ENCODE measurements at regions not wholly inside any gene's neighbourhood (a gene's known extent, or its start where the extent isn't known, plus 50 kb on each side); places are given as distances from the start of the nearest gene placed in this dataset.

DNA sequence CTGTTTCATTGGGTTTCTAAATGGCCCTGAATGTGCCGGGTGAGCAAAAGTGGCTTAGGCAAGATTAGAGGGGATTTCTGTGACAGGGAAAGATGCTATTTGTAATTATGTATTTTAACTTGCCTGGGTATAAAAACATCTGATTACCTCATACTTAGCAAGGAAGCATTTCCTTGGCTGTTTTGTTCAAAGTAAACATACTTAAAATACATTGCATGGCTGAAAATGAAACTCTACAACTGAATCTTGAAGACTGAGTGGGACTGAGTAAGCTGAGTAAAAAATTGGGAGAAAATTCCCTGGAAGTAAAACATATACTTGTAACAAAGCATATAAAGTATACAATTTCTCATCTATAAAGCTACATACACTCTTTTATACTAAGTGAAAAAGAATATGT, 197.5 kb downstream of the IRX1 start:
- H3K36me3 Mint-ChIP-seq (ENCODE audit: low read depth) = peaks cover 19% of the 10 kb centered on the region
- Histone ChIP-seq H3K4me2 (no peak overlapping the region), H3K4me1 (ENCODE audit: insufficient read depth) (peaks cover 27% of the 10 kb centered on the region), H3K79me2 (replicated peaks; ENCODE audit: insufficient read depth) (no peaks in the 10 kb centered on the region), H3K27ac (ENCODE audit: low read depth) (no peak overlapping the region), H3F3A (replicated peaks; ENCODE audit: low read depth) (0 out of 2 replicates have a peak, but pooled peaks cover 3% of the 10 kb centered on the region), H4K20me1 (replicated peaks; ENCODE audit: insufficient read depth) (no peaks in the 10 kb centered on the region), H2AFZ (no peak overlapping the region), H3K4me3 (no peak overlapping the region), H3K9me2 (ENCODE audit: insufficient read depth) (peaks cover 3% of the 10 kb centered on the region; the same call in 1 of the 2 replicates), H3K36me3 (ENCODE audit: insufficient read depth) (0 out of 2 replicates have a peak, but pooled peaks cover 3% of the 10 kb centered on the region), H3K27me3 (ENCODE audit: insufficient read depth) (no peaks in the 10 kb centered on the region)
- peaks cover 5% of the 10 kb centered on the region for H3K27me3 Mint-ChIP-seq (ENCODE audit: insufficient read depth, low read depth, poor library complexity)
- H3K9me3 Mint-ChIP-seq = peaks cover 10% of the 10 kb centered on the region
- TF ChIP-seq POLR2AphosphoS5 (IDR thresholded peaks at IDR 0.05; ENCODE audit: low read depth) (no peak), ZNF331 (CRISPR knock-in tag; IDR thresholded peaks at IDR 0.05; ENCODE audit: low read depth) (no peak), ZNF114 (CRISPR knock-in tag; IDR thresholded peaks at IDR 0.05) (no peak), EZH2 (IDR thresholded peaks at IDR 0.05; ENCODE audit: low read depth, unreplicated experiment) (no peak), NANOG (IDR thresholded peaks at IDR 0.05; ENCODE audit: borderline replicate concordance) (no peak), JUNB (IDR thresholded peaks at IDR 0.05; ENCODE audit: unreplicated experiment) (no peak), STAT1 (IDR thresholded peaks at IDR 0.05; ENCODE audit: unreplicated experiment) (no peak), CREB1 (CRISPR knock-in tag; IDR thresholded peaks at IDR 0.05; ENCODE audit: low read depth) (no peak), EZH2phosphoT487 (IDR thresholded peaks at IDR 0.05; ENCODE audit: unreplicated experiment) (no peak)
- TF ChIP-seq, protein P1, sequence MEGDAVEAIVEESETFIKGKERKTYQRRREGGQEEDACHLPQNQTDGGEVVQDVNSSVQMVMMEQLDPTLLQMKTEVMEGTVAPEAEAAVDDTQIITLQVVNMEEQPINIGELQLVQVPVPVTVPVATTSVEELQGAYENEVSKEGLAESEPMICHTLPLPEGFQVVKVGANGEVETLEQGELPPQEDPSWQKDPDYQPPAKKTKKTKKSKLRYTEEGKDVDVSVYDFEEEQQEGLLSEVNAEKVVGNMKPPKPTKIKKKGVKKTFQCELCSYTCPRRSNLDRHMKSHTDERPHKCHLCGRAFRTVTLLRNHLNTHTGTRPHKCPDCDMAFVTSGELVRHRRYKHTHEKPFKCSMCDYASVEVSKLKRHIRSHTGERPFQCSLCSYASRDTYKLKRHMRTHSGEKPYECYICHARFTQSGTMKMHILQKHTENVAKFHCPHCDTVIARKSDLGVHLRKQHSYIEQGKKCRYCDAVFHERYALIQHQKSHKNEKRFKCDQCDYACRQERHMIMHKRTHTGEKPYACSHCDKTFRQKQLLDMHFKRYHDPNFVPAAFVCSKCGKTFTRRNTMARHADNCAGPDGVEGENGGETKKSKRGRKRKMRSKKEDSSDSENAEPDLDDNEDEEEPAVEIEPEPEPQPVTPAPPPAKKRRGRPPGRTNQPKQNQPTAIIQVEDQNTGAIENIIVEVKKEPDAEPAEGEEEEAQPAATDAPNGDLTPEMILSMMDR (conservative IDR thresholded peaks at IDR 0.05; ENCODE audit: low read depth in 2 of 2) = no peak
- TF ChIP-seq, protein P2, sequence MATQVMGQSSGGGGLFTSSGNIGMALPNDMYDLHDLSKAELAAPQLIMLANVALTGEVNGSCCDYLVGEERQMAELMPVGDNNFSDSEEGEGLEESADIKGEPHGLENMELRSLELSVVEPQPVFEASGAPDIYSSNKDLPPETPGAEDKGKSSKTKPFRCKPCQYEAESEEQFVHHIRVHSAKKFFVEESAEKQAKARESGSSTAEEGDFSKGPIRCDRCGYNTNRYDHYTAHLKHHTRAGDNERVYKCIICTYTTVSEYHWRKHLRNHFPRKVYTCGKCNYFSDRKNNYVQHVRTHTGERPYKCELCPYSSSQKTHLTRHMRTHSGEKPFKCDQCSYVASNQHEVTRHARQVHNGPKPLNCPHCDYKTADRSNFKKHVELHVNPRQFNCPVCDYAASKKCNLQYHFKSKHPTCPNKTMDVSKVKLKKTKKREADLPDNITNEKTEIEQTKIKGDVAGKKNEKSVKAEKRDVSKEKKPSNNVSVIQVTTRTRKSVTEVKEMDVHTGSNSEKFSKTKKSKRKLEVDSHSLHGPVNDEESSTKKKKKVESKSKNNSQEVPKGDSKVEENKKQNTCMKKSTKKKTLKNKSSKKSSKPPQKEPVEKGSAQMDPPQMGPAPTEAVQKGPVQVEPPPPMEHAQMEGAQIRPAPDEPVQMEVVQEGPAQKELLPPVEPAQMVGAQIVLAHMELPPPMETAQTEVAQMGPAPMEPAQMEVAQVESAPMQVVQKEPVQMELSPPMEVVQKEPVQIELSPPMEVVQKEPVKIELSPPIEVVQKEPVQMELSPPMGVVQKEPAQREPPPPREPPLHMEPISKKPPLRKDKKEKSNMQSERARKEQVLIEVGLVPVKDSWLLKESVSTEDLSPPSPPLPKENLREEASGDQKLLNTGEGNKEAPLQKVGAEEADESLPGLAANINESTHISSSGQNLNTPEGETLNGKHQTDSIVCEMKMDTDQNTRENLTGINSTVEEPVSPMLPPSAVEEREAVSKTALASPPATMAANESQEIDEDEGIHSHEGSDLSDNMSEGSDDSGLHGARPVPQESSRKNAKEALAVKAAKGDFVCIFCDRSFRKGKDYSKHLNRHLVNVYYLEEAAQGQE (IDR thresholded peaks at IDR 0.05; ENCODE audit: unreplicated experiment) = no peak
- TF ChIP-seq, protein P3, sequence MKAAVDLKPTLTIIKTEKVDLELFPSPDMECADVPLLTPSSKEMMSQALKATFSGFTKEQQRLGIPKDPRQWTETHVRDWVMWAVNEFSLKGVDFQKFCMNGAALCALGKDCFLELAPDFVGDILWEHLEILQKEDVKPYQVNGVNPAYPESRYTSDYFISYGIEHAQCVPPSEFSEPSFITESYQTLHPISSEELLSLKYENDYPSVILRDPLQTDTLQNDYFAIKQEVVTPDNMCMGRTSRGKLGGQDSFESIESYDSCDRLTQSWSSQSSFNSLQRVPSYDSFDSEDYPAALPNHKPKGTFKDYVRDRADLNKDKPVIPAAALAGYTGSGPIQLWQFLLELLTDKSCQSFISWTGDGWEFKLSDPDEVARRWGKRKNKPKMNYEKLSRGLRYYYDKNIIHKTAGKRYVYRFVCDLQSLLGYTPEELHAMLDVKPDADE (IDR thresholded peaks at IDR 0.05) = no peak
- TF ChIP-seq, protein P4, sequence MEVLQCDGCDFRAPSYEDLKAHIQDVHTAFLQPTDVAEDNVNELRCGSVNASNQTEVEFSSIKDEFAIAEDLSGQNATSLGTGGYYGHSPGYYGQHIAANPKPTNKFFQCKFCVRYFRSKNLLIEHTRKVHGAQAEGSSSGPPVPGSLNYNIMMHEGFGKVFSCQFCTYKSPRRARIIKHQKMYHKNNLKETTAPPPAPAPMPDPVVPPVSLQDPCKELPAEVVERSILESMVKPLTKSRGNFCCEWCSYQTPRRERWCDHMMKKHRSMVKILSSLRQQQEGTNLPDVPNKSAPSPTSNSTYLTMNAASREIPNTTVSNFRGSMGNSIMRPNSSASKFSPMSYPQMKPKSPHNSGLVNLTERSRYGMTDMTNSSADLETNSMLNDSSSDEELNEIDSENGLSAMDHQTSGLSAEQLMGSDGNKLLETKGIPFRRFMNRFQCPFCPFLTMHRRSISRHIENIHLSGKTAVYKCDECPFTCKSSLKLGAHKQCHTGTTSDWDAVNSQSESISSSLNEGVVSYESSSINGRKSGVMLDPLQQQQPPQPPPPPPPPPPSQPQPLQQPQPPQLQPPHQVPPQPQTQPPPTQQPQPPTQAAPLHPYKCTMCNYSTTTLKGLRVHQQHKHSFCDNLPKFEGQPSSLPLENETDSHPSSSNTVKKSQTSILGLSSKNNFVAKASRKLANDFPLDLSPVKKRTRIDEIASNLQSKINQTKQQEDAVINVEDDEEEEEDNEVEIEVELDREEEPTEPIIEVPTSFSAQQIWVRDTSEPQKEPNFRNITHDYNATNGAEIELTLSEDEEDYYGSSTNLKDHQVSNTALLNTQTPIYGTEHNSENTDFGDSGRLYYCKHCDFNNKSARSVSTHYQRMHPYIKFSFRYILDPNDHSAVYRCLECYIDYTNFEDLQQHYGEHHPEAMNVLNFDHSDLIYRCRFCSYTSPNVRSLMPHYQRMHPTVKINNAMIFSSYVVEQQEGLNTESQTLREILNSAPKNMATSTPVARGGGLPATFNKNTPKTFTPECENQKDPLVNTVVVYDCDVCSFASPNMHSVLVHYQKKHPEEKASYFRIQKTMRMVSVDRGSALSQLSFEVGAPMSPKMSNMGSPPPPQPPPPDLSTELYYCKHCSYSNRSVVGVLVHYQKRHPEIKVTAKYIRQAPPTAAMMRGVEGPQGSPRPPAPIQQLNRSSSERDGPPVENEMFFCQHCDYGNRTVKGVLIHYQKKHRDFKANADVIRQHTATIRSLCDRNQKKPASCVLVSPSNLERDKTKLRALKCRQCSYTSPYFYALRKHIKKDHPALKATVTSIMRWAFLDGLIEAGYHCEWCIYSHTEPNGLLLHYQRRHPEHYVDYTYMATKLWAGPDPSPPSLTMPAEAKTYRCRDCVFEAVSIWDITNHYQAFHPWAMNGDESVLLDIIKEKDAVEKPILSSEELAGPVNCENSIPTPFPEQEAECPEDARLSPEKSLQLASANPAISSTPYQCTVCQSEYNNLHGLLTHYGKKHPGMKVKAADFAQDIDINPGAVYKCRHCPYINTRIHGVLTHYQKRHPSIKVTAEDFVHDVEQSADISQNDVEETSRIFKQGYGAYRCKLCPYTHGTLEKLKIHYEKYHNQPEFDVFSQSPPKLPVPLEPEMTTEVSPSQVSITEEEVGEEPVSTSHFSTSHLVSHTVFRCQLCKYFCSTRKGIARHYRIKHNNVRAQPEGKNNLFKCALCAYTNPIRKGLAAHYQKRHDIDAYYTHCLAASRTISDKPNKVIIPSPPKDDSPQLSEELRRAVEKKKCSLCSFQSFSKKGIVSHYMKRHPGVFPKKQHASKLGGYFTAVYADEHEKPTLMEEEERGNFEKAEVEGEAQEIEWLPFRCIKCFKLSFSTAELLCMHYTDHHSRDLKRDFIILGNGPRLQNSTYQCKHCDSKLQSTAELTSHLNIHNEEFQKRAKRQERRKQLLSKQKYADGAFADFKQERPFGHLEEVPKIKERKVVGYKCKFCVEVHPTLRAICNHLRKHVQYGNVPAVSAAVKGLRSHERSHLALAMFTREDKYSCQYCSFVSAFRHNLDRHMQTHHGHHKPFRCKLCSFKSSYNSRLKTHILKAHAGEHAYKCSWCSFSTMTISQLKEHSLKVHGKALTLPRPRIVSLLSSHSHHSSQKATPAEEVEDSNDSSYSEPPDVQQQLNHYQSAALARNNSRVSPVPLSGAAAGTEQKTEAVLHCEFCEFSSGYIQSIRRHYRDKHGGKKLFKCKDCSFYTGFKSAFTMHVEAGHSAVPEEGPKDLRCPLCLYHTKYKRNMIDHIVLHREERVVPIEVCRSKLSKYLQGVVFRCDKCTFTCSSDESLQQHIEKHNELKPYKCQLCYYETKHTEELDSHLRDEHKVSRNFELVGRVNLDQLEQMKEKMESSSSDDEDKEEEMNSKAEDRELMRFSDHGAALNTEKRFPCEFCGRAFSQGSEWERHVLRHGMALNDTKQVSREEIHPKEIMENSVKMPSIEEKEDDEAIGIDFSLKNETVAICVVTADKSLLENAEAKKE (CRISPR knock-in tag; IDR thresholded peaks at IDR 0.05) = no peak
- no peak overlapping the region for H3K4me3 Mint-ChIP-seq
- peaks cover 20% of the 10 kb centered on the region for H3K4me1 Mint-ChIP-seq
- DNase-seq (ENCODE audit: low spot score) (no peak), ATAC-seq (no peak)
- H3K27ac Mint-ChIP-seq = no peak overlapping the region

All from GM23338 (cell line).